RWPE2 (cell line): ENCODE measurements at regions not wholly inside any gene's neighbourhood (a gene's known extent, or its start where the extent isn't known, plus 50 kb on each side); places are given as distances from the start of the nearest gene placed in this dataset.

Experiments
- ATAC-seq: fragments of 200-7000 bp; cut with Tn5 transposase; 3 replicates; pipeline ENCODE4 v1.9.1; 2021; ENCODE audit warnings: low read depth
- DNase-seq: peaks from one replicate; pipeline ENCODE4 v3.0.0-alpha.2; 2020; ENCODE audit warnings: low spot score
- H3K27ac ChIP-seq: fragments of 450-650 bp; 2 replicates; pipeline ENCODE4 v1.5.1; 2017; ENCODE audit warnings: mild to moderate bottlenecking; ENCODE audit not compliant: poor library complexity, severe bottlenecking
- H3K27me3 ChIP-seq: fragments of 250-450 bp; sonication (Bioruptor Pico); 2 replicates; pipeline ENCODE4 v1.5.1; 2021; ENCODE audit warnings: mild to moderate bottlenecking, moderate library complexity; ENCODE audit not compliant: insufficient read depth, poor library complexity, severe bottlenecking
- H3K36me3 ChIP-seq: fragments of 250-450 bp; sonication (Bioruptor Pico); 2 replicates; pipeline ENCODE4 v1.5.1; 2020; ENCODE audit warnings: low read depth, mild to moderate bottlenecking, moderate library complexity
- H3K4me1 ChIP-seq: fragments of 250-450 bp; sonication (Bioruptor Pico); 2 replicates; pipeline ENCODE4 v1.5.1; 2021; ENCODE audit warnings: mild to moderate bottlenecking, moderate library complexity; ENCODE audit not compliant: insufficient read depth, poor library complexity, severe bottlenecking
- H3K4me3 ChIP-seq: fragments of 250-450 bp; sonication (Bioruptor Pico); 2 replicates; pipeline ENCODE4 v1.5.1; 2021; ENCODE audit warnings: mild to moderate bottlenecking, moderate library complexity; ENCODE audit not compliant: severe bottlenecking
- H3K9me3 ChIP-seq: fragments of 250-450 bp; sonication (Bioruptor Pico); 2 replicates; pipeline ENCODE4 v1.5.1; 2021; ENCODE audit warnings: mild to moderate bottlenecking, moderate library complexity; ENCODE audit not compliant: severe bottlenecking
- TF ChIP-seq, protein P1 (sequence below): fragments of 450-650 bp; IDR thresholded peaks from one replicate; pipeline ENCODE4 v1.5.1; 2017; ENCODE audit warnings: mild to moderate bottlenecking, moderate library complexity; ENCODE audit not compliant: poor library complexity, severe bottlenecking

DNA sequence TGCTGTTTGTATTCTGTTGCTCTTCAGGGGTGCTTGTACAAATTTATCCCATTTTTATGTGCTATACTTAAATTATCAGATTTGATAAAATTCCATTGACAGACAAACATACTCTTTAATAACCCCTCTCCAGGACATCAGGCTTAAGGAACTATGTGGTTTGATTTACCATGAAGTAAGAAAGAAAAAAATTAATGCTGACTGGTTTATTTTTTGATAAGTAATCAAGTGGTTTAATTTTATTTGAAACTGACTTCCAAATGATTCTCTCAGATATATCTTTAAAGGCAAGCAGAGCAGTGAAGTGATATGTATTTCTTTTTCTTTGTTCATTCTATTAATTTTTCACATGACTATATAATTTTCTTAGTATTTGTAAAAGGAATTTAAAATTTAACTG lies 1168.1 kb downstream of the OLFM4 start:
- DNase-seq = no peak
- Histone ChIP-seq H3K27ac (no peak overlapping the region), H3K4me1 (no peaks in the 10 kb centered on the region), H3K9me3 (no peaks in the 10 kb centered on the region), H3K4me3 (no peak overlapping the region), H3K27me3 (no peaks in the 10 kb centered on the region), H3K36me3 (no peaks in the 10 kb centered on the region)
- TF ChIP-seq, protein P1, sequence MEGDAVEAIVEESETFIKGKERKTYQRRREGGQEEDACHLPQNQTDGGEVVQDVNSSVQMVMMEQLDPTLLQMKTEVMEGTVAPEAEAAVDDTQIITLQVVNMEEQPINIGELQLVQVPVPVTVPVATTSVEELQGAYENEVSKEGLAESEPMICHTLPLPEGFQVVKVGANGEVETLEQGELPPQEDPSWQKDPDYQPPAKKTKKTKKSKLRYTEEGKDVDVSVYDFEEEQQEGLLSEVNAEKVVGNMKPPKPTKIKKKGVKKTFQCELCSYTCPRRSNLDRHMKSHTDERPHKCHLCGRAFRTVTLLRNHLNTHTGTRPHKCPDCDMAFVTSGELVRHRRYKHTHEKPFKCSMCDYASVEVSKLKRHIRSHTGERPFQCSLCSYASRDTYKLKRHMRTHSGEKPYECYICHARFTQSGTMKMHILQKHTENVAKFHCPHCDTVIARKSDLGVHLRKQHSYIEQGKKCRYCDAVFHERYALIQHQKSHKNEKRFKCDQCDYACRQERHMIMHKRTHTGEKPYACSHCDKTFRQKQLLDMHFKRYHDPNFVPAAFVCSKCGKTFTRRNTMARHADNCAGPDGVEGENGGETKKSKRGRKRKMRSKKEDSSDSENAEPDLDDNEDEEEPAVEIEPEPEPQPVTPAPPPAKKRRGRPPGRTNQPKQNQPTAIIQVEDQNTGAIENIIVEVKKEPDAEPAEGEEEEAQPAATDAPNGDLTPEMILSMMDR = no peak
- no peak for ATAC-seq

DNA sequence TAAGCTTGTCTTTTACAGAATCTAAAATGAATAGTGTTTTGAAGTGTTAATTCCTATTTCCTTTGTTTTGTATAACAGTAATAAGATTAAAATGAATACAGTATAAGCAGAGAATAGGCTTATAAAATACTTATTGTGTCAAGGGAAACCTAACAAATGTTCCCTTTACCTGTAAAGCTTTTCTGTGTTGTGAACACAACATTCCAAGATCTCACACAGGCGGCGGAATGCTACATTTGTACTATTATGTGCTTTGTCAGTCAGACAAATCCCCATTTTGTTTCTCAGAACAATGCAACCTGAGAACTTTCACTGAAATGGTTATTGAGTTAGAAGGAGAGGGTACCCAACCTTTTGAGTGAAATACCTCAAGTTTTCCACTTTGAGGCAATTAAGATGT lies 1170.3 kb downstream of the OLFM4 start:
- Histone ChIP-seq H3K27me3 (no peaks in the 10 kb centered on the region), H3K9me3 (no peaks in the 10 kb centered on the region), H3K4me1 (no peaks in the 10 kb centered on the region), H3K4me3 (no peak overlapping the region), H3K27ac (no peak overlapping the region), H3K36me3 (no peaks in the 10 kb centered on the region)
- no peak for DNase-seq
- ATAC-seq = no peak
- TF ChIP-seq, protein P1 = no peak

DNA sequence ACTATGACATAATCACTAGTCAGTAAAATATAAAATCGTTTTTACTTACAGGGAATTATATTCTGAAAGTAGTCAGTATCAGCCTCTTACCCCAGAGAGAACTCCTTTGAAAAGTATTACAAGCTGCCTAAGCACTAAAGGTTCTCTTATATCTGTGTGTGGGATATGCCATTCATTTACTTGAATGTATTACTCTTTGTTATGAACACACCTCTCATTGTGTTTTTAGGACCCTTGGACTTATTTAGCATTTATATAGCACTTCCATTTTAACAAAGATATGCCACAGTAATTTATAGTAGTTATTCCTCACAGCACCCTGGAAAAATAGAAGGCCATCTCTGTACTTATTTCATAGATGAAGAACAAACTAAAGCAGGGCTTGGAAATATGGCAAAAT lies 1178.0 kb downstream of the OLFM4 start:
- no peak for ATAC-seq
- H3K9me3 ChIP-seq = no peaks in the 10 kb centered on the region
- H3K4me1 ChIP-seq = peaks cover 8% of the 10 kb centered on the region
- no peak overlapping the region for H3K4me3 ChIP-seq
- DNase-seq = no peak
- TF ChIP-seq, protein P1 = no peak
- no peaks in the 10 kb centered on the region for H3K27me3 ChIP-seq
- H3K27ac ChIP-seq = no peak overlapping the region
- no peaks in the 10 kb centered on the region for H3K36me3 ChIP-seq

DNA sequence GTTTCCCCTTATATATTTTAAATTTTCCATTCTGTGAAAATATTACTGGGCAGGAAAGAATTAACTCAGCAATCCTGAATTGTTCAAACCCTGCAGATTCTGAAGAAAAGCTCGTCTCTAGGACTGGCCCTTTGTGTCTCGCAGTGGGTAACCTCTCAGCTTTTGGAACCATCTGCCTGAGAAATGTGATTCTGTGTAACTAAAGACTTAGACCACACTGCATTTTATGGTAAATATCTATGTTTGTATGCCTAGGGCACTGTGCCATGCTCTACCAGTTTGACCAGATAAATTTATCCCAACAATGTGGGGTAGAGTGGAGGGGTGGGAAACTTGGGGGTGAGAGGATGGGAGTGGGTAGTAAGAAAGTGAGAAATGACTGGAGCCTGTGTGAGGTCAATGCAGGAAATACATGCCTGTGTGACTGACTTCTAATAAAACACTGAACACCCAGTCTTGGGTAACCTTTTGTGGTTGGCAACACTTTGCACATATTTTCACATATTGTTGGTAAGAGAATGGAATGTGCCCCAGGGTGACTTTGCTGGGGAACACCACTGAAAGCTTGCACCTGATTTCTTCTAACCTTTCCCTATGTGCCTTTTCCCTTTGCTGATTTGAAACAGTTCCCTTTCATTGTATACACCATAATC lies 1181.9 kb downstream of the OLFM4 start:
- Histone ChIP-seq H3K36me3 (no peaks in the 10 kb centered on the region), H3K4me1 (peaks cover 8% of the 10 kb centered on the region), H3K9me3 (no peaks in the 10 kb centered on the region), H3K27ac (peak overlapping the region; percentile 17), H3K4me3 (no peak overlapping the region), H3K27me3 (no peaks in the 10 kb centered on the region)
- TF ChIP-seq, protein P1 = no peak
- DNase-seq (peak; percentile 47), ATAC-seq (peak; percentile 98)

DNA sequence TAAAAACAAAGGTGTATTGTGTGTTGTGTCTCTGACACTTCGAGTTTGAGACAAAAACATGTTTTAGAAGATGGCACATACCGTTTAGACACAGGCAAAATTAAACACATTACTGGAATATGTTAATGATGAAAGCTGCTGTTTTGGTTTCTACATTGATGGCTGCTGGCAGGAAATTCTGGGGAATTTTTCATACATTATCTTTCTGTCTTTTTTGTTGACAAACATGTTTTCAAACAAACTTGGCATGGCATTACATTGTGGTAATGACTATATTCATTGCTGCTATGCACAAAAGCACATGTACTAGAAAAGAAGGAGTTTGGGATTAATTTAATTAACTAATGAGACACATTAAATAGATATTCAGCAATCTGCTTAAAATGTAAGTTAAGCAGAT lies 1187.6 kb downstream of the OLFM4 start:
- TF ChIP-seq, protein P1 = no peak
- Histone ChIP-seq H3K27ac (no peak overlapping the region), H3K27me3 (no peaks in the 10 kb centered on the region), H3K4me1 (no peaks in the 10 kb centered on the region), H3K9me3 (no peaks in the 10 kb centered on the region), H3K4me3 (no peak overlapping the region), H3K36me3 (no peaks in the 10 kb centered on the region)
- ATAC-seq (no peak), DNase-seq (no peak)
